Cardiac muscle cell (in vitro differentiated cells and primary cell): ENCODE measurements at regions not wholly inside any gene's neighbourhood (a gene's known extent, or its start where the extent isn't known, plus 50 kb on each side); places are given as distances from the start of the nearest gene placed in this dataset.

Source experiments
- DNase-seq, 2 donors: peaks; one replicate each; pipeline versions ENCODE4 v3.0.0 to v3.0.0-alpha.2; 2010 to 2017; ENCODE audit warnings: low read depth in 1 of 2, low spot score in 1 of 2
- H3K27ac ChIP-seq: fragments of 200-600 bp; sonication (generic); 2 replicates; pipeline ENCODE4 v1.5.1; 2016
- H3K27me3 ChIP-seq: fragments of 200-600 bp; sonication (generic); 2 replicates; pipeline ENCODE4 v1.6.0; 2016; ENCODE audit warnings: control low read depth
- H3K36me3 ChIP-seq: fragments of 200-600 bp; sonication (generic); 2 replicates; pipeline ENCODE4 v1.5.1; 2016; ENCODE audit warnings: control low read depth
- H3K4me1 ChIP-seq: fragments of 200-600 bp; sonication (generic); 2 replicates; pipeline ENCODE4 v1.8.1; 2017; ENCODE audit warnings: low read depth, mild to moderate bottlenecking, mixed run types
- H3K4me3 ChIP-seq: fragments of 200-600 bp; sonication (generic); 2 replicates; pipeline ENCODE4 v1.5.1; 2016; ENCODE audit warnings: mild to moderate bottlenecking
- H3K9me3 ChIP-seq: fragments of 200-600 bp; sonication (generic); 2 replicates; pipeline ENCODE4 v1.5.1; 2017; ENCODE audit warnings: low read depth, mild to moderate bottlenecking, control low read depth
- TF ChIP-seq, protein P1 (sequence below): IDR thresholded peaks from 2 replicates; pipeline ENCODE4 v1.5.1; 2012; ENCODE audit warnings: low read depth, mild to moderate bottlenecking, low read length

DNA sequence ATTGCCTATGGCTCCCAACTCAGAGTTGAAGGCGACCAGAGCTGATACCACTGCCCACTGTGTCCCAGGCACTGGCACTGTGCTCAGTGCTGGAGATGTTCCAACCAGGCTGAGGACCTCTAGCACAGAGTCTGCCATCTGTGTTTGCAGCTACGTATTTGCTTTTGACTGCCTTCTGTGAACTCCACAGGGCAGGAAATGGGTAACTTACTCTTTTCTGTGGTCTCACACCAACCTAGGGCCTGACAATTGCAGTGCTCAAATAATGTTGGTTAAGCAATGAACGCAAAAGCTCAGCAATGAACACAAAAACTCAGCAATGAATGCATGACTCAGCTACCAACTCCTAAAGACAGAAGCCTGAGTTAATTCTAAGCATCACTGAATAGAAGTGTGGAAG lies 202.8 kb downstream of the NUAK1 start:
- no peak overlapping the region for H3K27ac ChIP-seq
- no peak overlapping the region for H3K4me3 ChIP-seq
- DNase-seq = peak in 1 of 2 donors; percentile 18
- H3K9me3 ChIP-seq = no peaks in the 10 kb centered on the region
- TF ChIP-seq, protein P1, sequence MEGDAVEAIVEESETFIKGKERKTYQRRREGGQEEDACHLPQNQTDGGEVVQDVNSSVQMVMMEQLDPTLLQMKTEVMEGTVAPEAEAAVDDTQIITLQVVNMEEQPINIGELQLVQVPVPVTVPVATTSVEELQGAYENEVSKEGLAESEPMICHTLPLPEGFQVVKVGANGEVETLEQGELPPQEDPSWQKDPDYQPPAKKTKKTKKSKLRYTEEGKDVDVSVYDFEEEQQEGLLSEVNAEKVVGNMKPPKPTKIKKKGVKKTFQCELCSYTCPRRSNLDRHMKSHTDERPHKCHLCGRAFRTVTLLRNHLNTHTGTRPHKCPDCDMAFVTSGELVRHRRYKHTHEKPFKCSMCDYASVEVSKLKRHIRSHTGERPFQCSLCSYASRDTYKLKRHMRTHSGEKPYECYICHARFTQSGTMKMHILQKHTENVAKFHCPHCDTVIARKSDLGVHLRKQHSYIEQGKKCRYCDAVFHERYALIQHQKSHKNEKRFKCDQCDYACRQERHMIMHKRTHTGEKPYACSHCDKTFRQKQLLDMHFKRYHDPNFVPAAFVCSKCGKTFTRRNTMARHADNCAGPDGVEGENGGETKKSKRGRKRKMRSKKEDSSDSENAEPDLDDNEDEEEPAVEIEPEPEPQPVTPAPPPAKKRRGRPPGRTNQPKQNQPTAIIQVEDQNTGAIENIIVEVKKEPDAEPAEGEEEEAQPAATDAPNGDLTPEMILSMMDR = no peak
- peaks cover 8% of the 10 kb centered on the region for H3K4me1 ChIP-seq
- no peaks in the 10 kb centered on the region for H3K36me3 ChIP-seq
- no peaks in the 10 kb centered on the region for H3K27me3 ChIP-seq

DNA sequence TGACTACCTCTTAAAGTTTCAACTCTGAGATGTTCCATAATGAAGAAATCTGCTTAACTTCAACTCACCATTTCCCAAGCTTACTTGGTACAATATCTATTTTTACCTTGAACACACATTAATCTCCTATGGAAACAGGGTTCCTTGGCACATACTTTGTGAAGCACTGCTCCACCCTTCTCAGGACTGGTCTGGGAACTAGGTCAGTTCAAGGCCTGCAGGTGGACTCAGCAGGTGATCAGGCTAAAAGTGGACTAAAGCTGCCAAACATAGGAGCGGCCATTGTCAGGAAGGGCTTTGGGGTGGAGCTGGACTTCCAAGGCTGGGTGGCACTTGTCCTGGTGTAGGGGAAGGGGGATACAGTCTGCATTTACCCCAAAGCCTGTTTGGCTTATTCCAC lies 202.3 kb downstream of the NUAK1 start:
- Histone ChIP-seq H3K4me1 (peaks cover 7% of the 10 kb centered on the region), H3K27ac (no peak overlapping the region), H3K36me3 (no peaks in the 10 kb centered on the region), H3K9me3 (no peaks in the 10 kb centered on the region), H3K4me3 (no peak overlapping the region), H3K27me3 (no peaks in the 10 kb centered on the region)
- TF ChIP-seq, protein P1 = no peak
- DNase-seq = no peak

DNA sequence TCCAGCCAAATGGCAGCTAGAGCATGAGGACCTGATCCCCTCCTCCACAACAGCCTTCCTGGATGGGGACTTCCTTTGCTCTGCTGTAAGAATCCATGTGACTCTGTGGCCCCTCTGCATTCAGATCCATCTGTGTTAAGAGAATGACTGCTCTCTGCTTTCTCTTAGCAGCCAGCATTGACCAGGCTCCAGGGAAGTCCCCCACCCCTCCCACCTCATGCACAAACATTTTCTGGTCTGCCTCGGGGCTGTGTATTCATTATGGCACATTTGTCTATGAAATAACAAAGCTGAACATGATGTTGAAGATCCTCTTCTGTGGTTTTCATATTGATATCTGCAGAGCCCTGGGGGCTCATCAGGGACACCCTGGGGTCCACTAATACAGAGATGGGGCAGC lies 201.7 kb downstream of the NUAK1 start:
- H3K9me3 ChIP-seq = no peaks in the 10 kb centered on the region
- no peak overlapping the region for H3K27ac ChIP-seq
- no peak overlapping the region for H3K4me3 ChIP-seq
- TF ChIP-seq, protein P1 = no peak
- no peaks in the 10 kb centered on the region for H3K36me3 ChIP-seq
- peaks cover 2% of the 10 kb centered on the region for H3K4me1 ChIP-seq
- DNase-seq = no peak
- no peaks in the 10 kb centered on the region for H3K27me3 ChIP-seq

DNA sequence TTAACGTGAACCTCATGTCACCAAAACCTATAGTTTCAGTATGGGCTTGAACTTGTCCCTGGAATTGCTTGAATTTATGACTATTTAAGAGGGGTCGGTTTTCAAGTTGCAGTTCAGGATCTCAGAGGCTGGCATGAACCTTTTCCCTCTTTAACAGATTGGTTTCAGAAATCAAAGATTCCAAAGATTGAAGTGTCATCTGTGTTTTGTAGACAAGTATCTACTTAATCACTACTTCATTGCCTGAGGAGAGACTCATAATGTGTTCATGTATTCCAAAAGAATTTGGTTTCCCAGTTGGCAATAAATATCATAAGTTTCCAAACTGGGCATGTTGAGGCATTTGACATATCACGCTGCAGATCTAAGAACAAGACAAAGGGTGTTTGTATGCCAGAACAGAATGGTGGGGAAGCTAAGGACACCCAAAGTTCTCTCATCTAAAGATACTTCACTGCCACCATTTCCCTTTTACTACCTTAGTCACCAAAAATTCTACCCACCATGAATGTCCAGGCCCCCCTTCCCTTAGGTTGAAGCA lies 199.5 kb downstream of the NUAK1 start:
- Histone ChIP-seq H3K27me3 (no peaks in the 10 kb centered on the region), H3K4me3 (no peak overlapping the region), H3K36me3 (no peaks in the 10 kb centered on the region), H3K27ac (no peak overlapping the region), H3K9me3 (no peaks in the 10 kb centered on the region), H3K4me1 (no peaks in the 10 kb centered on the region)
- no peak for DNase-seq
- TF ChIP-seq, protein P1 = no peak

DNA sequence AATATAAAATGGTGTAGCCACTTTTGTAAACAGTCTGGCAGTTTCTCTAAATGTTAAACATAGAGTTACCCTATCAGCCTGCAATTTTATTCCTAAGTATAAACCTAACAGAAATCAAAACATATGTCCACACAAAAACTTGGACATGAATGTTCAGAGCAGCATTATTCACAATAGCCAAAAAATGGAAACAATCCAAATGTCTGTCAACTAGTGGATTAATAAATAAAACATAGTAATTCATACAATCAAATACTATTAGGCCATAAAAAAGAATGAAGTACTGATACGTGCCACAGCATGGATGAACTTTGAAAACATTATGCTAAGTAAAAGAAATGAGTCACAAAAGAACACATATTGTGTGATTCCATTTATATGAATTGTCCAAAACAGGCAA lies 196.5 kb downstream of the NUAK1 start:
- no peak overlapping the region for H3K27ac ChIP-seq
- DNase-seq = no peak
- no peak overlapping the region for H3K4me3 ChIP-seq
- H3K27me3 ChIP-seq = no peaks in the 10 kb centered on the region
- H3K9me3 ChIP-seq = no peaks in the 10 kb centered on the region
- H3K4me1 ChIP-seq = no peaks in the 10 kb centered on the region
- TF ChIP-seq, protein P1 = no peak
- no peaks in the 10 kb centered on the region for H3K36me3 ChIP-seq

DNA sequence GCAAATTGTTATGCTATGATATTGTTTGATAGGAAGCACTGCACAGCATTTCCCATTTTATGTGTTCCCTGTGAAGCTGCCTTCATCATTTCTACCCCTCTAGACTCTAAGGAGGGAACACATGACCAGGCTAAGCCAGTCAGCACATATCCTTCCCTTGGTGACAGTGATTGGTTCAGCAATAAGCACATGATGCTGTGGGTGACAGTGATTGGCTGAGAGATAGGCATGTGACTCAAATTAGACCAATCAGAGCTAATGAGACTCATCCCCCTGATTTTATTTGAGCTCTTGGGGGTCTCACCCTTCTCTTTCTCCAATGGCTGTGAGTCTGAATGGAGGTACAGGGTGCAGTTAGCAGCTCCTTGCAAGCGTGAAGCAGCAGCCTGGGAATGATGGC lies 195.2 kb downstream of the NUAK1 start:
- no peak for DNase-seq
- Histone ChIP-seq H3K4me3 (no peak overlapping the region), H3K9me3 (no peaks in the 10 kb centered on the region), H3K4me1 (no peaks in the 10 kb centered on the region), H3K27ac (no peak overlapping the region), H3K27me3 (no peaks in the 10 kb centered on the region), H3K36me3 (no peaks in the 10 kb centered on the region)
- TF ChIP-seq, protein P1 = no peak
